C4-2B (cell line): ENCODE measurements at regions not wholly inside any gene's neighbourhood (a gene's known extent, or its start where the extent isn't known, plus 50 kb on each side); places are given as distances from the start of the nearest gene placed in this dataset.

Experiments used
- ZFX ChIP-seq: fragments of 450-650 bp; IDR thresholded peaks from 2 replicates; pipeline ENCODE4 v1.6.1; 2017
- TF ChIP-seq, protein P1 (sequence below): fragments of 450-650 bp; conservative IDR thresholded peaks from 2 replicates; pipeline ENCODE4 v1.5.1; 2017; ENCODE audit warnings: mild to moderate bottlenecking

DNA sequence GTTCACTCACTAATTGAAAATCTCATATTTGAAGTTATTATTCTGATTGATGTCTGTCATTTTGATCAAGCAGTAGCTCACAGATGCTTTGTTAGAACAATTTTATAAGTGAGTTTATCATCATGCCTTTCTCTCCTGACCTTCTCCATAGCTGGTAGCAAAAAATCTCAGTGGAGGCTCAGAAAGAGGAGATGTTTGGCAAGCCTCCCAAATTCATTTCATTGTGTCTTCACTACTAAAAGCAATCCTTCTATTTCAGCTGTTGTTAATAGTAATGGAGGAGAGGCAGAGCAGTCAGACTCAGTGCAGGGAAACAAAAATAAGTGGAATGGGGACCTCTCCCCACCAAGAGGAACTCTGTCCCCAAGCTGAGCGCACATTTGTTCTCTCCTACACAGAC is 2127.8 kb upstream of the CELF4 start:
- TF ChIP-seq, protein P1, sequence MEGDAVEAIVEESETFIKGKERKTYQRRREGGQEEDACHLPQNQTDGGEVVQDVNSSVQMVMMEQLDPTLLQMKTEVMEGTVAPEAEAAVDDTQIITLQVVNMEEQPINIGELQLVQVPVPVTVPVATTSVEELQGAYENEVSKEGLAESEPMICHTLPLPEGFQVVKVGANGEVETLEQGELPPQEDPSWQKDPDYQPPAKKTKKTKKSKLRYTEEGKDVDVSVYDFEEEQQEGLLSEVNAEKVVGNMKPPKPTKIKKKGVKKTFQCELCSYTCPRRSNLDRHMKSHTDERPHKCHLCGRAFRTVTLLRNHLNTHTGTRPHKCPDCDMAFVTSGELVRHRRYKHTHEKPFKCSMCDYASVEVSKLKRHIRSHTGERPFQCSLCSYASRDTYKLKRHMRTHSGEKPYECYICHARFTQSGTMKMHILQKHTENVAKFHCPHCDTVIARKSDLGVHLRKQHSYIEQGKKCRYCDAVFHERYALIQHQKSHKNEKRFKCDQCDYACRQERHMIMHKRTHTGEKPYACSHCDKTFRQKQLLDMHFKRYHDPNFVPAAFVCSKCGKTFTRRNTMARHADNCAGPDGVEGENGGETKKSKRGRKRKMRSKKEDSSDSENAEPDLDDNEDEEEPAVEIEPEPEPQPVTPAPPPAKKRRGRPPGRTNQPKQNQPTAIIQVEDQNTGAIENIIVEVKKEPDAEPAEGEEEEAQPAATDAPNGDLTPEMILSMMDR = no peak
- TF ChIP-seq ZFX = no peak
